Activated naive CD4-positive, alpha-beta T cell treated with Interleukin-2 at 50 U/mL for 16 hours (primary cell): ENCODE measurements at regions not wholly inside any gene's neighbourhood (a gene's known extent, or its start where the extent isn't known, plus 50 kb on each side); places are given as distances from the start of the nearest gene placed in this dataset.
"Not testable (repeated sequence)": the region's sequence is repeated elsewhere in the genome, so short reads cannot be mapped to it uniquely, and the experiment has no call there.

Experiments
- DNase-seq: peaks from one replicate; pipeline ENCODE4 v3.0.0-alpha.2; 2020

DNA sequence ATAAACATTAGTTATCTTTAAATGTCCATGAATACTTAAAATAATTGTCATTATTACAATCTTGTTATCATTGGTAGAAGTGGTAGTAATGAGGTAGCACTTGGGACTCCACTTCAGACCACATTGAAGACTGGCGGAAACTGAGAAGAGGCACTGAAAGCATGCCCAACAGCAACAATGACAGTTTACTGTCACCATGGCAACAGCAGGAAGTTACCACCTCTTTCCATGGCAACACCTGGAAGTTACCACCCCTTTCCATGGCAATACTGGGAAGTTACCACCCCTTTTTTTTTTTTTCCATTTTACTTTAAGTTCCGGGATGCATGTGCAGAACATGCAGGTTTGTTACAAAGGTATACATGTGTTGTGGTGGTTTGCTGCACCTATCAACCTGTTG, 494.9 kb upstream of the RBFOX1 start:
- no peak for DNase-seq

DNA sequence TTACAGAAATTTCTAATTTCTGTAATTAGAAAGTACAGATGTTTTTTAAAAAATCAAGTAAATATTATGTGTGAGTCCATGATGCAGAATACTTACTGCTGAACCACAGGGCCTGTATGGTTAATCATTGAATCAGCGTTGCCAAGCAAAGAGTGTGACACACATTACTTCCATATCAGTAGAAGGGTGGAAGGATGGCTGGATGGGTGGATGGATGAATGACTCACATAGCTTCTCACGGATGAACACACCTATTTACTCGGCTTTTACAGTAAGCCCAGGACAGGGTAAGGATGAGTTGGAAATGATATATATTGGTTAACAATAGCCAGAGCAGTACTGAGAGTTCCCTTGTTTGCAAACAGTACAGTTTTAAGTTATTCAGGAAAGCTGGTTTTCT, 495.9 kb upstream of the RBFOX1 start:
- DNase-seq, result no peak

DNA sequence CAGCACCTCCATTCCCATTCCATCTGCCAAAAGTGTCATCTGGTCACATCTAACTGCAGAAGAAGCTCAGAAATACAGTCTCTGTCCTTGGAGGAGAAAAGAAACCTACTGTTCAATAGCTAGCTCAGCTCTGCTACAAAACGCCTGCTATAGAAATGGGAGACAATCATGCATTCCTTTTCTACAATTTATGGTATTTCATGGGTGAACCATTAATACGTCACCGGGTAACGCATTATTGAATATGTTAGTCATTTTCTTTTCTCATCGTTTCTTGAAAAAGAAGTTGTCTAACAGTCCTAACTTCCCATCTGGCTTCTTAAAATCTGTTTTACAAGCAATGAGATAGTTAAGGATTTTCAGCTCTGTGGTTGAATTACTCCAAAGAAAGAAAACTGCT, 496.7 kb upstream of the RBFOX1 start:
- DNase-seq, result no peak

DNA sequence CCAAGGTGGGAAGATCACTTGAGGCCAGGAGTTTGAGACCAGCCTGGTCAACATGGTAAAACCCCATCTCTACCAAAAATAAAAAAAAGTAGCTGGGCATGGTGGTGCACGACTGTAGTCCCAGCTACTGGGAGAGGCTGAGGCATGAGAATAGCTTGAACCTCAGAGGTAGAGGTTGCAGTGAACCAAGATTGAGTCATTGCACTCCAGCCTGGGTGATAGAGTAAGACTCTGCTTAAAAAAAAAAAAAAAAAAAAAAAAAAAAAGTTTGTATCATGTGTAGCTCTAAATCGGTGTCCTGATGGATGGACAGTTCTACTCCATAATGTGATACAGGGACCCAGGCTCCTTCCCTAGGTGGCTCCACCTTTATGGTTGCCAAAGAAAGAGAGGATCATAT, 497.1 kb upstream of the RBFOX1 start:
- no peak for DNase-seq

DNA sequence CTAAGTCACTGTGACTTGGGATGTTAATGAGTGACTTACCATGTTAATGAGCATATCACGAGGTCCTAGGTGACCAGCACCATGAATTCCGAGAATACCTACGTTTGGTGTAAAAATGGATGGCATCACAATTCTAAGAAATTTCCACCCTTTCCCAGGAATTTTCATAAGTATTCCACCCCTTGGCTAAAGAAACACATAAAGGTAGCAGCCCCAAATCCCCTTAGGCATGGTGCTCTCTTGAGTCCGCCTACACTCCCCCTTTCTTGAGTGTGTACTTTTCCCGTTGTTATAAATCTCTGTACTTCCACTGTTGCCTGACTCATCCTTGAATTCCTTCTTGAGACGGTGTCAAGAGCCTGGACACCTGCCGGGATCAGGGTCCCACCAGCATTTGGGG, 504.0 kb upstream of the RBFOX1 start:
- no peak for DNase-seq

DNA sequence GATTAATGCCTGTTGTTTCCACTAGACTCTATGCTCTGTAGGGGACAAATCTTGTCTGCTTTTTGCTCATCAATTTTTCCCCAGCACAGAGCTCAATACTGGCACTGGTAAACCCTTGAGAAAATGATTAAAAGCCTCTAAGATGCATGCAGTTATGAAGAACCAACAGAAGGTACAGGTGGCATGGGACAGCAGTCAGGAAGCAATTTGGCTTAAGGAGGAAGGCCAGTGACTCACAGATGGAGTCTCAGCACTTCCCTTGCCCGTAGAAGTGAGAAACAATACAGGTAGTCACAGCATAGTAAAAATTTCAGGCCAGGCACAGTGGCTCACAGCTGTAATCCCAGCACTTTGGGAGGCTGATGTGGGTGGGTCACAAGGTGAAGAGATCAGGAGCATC, 504.7 kb upstream of the RBFOX1 start:
- no peak for DNase-seq

DNA sequence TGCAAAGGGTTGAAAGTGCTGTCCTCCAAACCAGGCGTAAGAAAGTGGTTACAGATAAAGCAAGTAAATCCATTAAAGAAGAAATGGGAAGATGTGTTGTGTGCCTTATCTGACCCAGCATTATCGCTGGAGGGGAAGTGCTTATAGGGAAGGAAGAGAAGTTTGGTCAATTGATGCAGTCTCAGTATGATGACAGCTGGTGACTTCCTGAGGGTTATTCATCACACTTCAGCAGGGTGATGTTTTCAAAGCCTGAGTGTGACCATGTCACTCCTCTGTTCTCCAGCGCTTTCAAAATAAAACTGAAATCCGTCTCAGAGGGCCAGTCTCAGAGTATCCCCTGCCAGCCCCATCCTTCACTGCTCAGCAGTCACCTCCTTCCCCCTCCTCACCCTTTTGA, 505.4 kb upstream of the RBFOX1 start:
- no peak for DNase-seq

DNA sequence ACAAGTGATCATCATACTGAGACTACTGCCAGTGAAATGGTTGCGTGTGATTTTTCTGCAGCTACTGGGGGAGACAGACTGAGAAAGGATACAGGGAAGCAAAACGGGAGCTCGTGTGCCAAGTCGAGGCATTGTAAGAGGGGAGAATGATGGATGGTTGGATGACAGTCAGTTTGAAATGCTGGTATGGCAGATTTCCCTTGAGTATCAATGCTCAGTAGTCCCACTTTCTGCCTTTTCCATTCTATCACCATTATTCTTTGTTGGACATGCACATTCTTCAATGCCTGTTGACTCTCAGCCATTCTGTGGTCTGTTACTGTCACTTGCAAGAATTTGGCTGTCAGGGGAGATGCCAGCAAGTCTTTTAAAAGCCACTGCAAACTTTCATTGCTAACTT, 510.6 kb upstream of the RBFOX1 start:
- no peak for DNase-seq

DNA sequence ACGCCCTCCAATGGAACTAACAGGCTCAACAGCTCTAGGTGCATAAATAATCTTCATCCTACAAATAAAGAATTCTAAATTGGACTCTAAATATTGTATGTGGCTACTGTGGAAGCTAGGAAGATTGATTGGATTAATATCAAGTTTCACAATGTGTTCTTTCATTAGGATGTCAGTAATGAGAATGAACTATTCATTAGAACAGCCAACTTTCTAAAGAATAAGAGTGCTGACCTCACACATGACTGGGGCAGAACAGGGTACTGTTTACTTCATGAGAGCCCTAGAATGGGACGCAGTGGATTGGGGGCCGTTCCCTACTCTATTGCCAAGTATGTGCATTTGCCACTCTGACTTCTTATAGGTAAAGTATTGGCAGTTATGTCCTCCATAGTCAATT, 528.2 kb upstream of the RBFOX1 start:
- DNase-seq, result no peak

DNA sequence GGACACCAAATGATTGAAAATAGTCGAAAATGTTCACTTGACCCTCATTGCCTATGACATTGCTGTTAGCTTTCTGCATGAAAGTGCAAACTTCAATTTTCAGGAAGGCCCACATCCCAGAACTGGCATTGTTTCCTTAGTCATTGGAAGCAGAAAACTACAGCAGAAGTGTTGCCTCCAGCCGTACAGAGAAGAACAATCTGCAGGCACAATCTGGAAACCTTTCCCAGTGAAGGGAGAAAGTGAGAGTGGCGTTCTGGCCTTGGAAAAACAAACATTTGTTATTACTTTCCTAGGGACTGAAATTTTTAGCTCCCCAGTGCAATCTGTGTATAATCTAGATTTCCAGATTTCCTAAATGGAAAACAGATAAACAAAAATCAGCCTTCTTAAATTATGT, 529.5 kb upstream of the RBFOX1 start:
- DNase-seq, result no peak

DNA sequence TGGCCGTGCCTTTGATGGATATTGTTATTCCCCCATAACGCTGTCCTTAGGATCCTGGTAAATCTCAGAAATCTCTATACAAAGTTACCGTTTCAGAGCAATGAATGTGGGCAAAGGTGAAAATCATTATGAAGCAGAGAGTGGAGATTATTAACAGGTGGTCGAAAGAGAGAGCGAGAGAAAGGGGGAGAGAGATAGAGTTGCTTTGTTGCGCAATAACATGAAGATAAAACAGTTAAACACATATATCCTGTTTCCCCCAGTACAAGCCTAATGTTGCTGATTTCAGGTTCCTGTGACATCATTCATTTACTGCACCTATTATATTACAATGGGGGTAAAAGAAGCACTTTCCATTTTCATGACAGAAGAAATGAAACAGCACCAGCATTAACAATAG, 535.4 kb upstream of the RBFOX1 start:
- no peak for DNase-seq

DNA sequence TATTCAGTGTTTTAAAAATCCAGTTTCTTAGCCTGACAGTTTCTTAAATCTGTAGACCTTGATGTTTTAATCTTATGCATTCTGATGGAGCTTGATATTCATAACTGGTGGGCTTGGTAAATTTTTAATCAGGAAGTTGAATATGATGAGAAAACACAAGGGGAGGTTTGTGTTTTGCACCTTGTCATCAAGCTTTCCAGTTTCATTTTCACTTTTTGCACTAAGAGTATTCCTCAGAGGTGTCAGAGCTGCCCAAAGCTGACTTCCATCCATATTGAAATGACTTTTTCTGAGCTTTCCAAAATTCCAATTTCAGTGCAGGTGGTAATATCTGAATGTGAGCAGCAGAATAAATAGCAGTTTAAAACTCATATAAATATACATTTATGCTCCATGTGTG, 555.0 kb upstream of the RBFOX1 start:
- DNase-seq, result no peak

DNA sequence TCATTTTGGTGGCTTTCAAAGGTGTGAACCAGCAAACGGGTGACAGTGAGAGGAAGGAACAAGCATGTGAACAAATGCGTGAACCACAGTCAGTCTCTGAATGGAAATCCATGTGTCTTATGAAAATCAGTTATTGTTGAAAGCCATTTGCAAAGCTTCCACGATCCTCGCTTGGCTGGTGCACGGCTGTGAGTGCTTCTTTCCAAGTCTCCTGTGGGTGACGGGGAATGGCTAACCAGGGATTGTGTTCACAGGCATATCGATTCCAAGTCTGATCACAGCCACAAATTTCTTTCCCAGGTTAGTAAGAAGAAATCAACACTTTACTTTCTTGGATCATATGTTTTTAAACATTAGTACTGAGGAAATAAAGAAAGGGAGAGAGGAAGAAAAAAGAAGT, 556.9 kb upstream of the RBFOX1 start:
- no peak for DNase-seq

DNA sequence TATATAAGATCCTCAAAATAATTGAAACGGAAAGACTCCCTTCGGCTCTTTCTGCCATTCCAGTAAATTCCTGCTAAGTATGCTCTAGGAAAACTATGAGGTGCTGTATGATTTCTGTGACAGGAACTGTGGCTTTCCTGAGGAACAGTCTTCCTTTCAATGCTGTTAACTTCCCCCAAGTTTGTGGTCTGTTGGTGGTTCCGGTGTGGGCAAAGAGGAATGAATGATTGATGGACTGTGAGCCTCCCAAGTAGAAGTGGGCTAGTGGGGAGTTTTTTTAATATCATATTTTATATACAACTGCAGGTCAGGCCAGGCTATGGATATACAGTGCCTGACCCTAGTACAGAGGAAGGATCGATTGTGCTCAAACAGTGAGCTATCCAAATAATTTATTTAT, 560.7 kb upstream of the RBFOX1 start:
- DNase-seq, result no peak

DNA sequence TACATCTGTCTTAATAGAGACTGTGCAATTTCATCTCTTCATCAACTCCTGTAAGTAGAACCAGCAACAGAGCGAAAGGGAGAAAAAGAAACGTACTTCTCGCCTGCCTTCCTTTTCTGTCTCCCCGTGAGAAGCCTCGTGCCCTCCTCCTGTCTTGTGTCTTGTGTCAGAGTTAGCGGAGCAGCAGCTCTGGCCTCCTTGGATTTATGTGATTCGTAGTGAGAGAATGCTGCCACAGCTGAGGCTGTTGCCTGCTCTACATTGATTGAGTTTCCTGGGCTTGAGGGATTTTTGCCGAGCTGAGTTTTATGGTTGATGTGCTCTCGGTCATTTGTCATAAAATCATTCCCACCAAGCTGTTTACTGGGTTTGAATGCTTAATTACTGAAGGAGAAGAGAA, 579.1 kb upstream of the RBFOX1 start:
- no peak for DNase-seq

DNA sequence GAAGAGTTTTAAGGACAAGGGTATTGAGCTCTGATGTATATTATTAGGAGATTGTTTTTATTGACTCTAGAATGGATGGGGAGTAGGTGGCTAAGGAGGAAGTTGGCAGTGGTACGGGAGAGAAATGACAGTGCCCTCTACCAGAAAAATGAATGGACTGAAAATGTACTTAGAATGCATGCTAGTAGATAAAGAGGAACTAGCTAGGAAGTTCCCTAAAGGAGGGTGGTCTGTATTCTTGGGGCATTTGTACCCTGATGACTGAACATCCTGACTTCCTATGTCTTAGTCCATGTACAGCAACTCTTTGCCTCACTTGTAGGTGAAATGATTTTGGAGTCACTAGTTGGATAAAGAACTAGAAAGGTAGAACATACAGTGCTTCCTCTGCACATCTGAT, 581.5 kb upstream of the RBFOX1 start:
- no peak for DNase-seq

DNA sequence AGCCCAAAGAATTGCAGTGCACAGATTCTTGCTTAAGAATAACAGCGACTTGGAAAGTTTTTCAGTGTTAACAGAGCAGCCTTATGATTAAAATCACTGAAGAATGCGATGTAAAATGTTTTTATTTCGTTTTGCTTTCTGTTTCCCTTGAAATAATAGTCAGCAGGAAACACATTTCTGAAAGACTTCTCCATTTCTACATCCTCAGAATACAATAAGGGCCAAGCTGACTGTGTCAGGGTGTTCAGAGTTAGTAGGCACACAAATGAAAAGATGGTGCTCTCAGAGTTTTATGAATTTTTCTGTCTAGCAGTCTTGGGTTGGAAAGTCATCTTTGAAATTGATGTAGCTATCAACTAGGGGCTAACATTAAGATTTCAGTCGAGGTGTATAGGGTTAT, 582.9 kb upstream of the RBFOX1 start:
- DNase-seq, result no peak

DNA sequence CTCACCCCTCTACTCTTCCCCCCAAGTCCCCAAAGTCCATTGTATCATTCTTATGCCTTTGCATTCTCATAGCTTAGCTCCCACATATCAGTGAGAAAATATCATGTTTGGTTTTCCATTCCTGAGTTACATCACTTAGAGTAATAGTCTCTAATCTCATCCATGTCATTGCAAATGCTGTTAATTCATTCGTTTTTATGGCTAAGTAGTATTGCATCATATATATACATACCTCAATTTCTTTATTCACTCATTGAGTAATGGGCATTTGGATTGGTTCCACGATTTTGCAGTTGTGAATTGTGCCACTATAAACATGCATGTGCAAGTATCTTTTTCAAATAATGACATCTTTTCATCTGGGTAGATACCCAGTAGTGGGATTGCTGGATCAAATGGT, 596.3 kb upstream of the RBFOX1 start:
- not testable (repeated sequence) for DNase-seq

DNA sequence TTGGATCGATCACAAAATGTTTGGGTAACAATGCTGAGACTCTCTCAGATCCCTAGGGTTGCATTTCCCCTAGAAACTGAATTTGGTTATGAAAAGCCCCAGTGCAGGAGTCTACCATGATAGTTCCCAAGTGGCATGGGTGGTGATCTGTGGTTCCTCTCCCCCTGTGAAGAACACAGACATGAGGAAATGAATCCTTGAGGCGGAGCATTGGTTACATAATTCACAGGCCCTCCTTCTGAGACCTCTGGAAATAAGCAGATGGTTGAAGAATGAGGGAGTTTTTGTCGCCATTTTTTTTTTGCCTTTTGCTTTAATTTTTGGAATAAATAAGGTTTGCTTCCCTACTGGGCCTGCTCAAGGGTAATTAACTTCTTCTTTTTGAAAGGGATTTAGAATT, 597.0 kb upstream of the RBFOX1 start:
- no peak for DNase-seq

DNA sequence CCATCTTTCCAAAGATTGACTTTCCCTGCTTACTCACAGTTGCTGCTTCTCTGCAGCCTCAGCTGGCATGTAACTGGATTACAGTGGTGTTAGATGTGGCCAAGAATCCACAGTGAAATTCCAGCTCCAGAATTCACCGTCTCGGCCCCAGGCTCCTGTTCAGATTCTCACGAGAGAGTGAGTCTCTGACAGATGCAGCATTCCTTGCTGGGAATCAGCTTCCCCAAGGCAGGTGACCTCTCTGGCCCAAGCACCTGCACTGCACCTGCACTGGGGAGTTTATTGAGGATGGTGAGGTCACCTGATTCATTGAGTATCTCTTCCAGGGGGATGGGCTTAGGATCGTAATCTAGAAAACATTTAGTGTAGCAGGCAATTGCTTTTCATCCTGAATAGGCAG, 600.5 kb upstream of the RBFOX1 start:
- DNase-seq, result no peak

DNA sequence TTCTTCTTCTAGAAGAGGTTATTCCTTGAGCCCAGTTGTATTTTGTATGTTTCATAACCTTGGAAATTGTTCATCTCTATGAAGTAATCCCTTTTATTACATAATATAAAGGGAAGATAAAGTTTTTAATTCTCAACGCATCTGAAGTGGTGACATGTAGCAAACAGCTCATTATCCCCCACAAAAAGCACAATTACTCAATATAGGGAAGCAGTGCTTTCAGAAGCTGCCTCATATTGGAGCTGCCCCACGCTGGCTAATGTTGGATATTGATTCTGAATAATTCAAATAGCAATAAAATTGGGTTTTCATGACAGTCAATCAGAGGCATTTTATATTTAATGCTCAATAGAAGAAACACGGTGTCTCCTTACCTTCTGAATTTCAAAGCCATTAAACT, 604.3 kb upstream of the RBFOX1 start:
- no peak for DNase-seq

DNA sequence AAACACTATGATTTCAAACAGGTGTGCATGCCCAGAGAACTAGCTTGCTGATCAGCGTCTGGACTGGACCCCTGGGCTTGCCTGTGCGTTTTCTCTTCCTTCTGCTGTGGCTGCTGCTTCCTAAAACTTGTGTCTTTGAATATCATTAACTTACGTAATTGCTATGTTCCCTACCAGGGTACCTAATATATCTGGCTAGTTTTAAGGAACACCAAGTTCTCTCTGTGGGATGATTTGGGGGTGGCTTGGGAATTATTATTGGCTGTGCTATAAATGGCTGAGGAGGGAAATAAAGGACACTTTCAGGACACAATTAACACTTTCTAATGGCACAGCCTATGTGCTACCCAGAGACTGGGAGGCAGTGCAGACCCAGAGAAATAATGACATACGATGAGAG, 606.0 kb upstream of the RBFOX1 start:
- DNase-seq, result no peak

DNA sequence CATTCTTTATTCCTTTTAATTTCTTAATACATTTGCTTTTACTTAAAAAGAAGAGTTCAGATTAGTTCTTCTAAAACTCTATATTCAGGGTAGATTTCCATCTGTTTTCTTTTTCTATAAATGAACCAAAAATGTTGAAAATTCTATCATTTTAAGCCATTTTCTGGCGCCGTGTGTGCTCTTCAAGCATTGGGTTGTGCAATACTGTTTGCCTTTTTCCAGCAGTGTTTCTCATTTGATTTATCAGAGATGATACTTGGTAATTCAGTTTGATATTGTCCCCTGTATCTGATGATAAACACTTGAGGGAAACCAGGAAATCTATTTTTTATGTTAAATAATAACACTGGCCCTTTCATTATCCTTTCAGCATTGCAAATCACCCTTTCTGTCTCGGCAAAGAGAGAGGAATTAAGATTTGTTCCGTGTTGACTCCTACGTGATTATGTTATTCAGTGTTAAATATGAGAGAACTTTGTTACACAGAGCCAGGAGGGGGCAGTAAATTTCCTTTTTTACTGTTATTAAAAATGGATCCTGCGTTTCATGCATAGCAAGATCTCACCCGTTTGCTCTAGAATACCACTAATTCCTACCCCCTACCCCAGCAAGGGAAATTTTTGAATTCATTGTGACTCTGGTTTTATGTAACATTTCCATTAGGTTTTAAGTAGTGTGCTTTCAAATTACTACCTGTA, 606.9 kb upstream of the RBFOX1 start:
- no peak for DNase-seq

DNA sequence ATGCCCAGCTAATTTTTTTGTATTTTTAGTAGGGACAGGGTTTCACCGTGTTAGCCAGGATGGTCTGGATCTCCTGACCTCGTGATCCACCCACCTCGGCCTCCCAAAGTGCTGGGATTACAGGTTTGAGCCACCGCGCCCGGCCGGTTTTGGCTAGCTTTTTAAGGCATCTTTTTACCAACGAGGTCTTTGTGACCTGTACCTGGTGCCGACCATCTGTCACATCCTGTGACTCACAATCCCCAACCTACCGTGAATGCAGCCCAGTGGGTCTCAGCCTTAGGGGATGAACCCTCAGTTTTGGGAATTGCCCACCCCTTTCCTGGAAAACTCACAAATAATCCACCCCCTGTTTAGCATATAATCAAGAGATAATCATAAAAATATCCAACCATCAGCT, 607.4 kb upstream of the RBFOX1 start:
- DNase-seq, result not testable (repeated sequence)

DNA sequence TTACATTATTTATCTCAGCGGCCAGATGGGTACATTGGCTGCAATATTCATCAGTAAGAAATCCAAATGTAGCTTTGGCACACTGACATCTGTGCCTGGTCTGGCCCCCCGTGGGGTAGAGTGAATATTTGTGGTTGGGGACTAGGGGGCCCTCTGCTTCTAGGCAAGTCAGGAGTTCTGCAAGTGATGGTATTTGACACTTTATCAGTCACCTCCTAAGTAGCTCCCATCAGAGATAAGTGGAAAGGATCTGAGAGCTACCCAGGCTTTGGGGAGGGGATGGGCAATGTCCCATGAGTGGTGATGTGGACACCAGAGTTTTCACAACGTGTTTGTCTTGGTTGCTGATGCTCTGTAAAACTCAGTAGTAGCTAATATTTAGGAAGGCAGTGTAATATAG, 609.9 kb upstream of the RBFOX1 start:
- DNase-seq, result no peak

DNA sequence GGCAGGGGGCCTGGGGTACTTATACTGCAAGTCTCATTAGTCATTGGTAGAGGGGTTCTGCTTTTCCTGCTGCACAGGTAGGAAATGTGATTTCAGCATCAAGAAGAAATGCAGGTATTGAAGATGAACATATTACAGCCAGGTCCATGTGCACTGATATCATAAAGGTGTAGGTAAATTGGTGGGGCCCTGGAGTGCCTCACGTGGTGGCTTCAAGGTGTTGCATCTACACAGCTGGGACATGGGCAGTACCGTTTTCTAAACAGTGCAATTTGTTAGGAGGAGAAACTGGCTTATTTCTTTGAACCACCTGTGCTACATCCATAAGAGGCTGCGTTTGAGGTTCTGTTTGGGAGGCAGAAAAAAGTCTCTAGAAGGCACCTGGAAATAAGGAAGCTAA, 618.1 kb upstream of the RBFOX1 start:
- no peak for DNase-seq
